ENCODE measurements at regions not wholly inside any gene's neighbourhood (a gene's known extent, or its start where the extent isn't known, plus 50 kb on each side); places are given as distances from the start of the nearest gene placed in this dataset.
"Not testable (repeated sequence)": the region's sequence is repeated elsewhere in the genome, so short reads cannot be mapped to it uniquely, and the experiment has no call there.

DNA sequence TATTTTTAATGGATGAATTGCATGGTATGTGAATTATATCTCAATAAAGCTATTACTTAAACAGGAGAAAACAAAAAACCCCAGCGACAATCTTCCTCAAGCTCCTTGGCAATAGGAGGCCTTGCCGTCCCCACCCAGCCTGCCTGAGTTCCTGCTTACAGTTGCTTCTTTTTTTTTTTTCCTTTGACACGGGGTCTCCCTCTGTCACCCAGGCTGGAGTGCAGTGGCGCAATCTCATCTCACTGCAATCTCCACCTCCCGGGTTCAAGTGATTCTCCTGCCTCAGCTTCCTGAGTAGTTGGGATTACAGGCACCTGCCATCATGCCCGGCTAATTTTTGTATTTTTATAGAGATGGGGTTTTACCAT lies 88.6 kb upstream of the CUX1 start:
- H3K9me3 Mint-ChIP-seq; H3K27ac Mint-ChIP-seq; ATAC-seq; H3K36me3 Mint-ChIP-seq; DNase-seq (ENCODE audit: low spot score in 2 of 2): not testable (repeated sequence)

DNA sequence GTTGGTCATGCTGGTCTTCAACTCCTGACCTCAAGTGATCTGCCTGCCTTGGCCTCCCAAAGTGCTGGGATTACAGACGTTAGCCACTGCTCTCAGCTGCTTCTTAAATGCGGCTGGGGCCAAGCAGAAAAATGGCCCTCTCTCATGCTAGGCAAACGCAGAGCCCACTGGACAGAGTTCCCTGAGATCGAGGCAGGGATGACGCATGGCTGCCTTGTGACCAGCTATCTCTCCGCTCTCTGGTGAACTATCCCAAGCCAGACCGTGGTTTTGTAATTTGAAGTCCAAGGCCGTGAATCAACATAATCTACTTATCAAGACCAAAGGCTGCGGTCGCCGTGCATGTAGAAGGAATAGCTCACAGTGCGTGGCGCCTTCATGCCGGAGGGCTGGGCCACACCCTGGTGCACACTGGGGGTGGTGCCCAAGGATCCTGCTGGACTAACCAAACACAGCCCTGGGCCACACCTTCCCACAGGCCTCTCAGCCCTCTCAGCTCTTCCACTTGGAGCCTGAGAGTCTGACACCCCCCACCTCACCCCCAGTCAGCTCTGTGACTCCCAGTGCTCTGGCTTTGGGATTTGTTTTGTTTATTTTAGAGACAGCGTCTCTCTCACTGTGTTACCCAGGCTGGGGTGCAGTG lies 88.1 kb upstream of the CUX1 start:
- ATAC-seq (no peak), DNase-seq (ENCODE audit: low spot score in 2 of 2) (no peak)
- Mint-ChIP-seq H3K27ac (no peak overlapping the region), H3K36me3 (no peaks in the 10 kb centered on the region), H3K9me3 (no peaks in the 10 kb centered on the region)

DNA sequence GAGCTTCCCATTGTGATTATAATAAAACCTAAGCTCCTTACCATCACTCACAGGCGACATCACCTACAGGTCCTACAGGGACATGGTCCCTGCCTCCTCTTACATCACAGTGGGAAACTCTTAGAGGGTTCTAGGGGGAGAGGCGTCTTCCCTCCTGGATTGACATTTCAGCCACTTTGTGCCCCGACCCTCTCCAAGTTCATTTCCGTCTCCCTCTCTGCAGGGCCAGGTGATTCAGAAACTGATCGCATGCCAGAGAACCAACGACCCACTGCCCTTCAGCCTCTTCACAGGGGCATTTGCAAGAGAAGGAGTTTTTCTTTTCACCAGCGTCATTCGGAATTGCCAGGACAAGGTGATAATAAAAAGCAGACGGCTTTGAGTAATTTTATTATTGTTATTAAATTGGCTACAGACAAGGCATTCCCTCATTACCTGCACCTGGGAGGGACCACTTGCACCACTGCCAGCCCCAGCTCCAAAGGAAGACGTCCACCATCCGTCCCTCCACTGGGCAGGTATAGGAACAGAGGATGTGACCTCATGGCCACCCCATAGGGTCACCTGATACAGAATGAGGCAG lies 85.8 kb upstream of the CUX1 start:
- ATAC-seq = no peak
- no peak overlapping the region for H3K27ac Mint-ChIP-seq

DNA sequence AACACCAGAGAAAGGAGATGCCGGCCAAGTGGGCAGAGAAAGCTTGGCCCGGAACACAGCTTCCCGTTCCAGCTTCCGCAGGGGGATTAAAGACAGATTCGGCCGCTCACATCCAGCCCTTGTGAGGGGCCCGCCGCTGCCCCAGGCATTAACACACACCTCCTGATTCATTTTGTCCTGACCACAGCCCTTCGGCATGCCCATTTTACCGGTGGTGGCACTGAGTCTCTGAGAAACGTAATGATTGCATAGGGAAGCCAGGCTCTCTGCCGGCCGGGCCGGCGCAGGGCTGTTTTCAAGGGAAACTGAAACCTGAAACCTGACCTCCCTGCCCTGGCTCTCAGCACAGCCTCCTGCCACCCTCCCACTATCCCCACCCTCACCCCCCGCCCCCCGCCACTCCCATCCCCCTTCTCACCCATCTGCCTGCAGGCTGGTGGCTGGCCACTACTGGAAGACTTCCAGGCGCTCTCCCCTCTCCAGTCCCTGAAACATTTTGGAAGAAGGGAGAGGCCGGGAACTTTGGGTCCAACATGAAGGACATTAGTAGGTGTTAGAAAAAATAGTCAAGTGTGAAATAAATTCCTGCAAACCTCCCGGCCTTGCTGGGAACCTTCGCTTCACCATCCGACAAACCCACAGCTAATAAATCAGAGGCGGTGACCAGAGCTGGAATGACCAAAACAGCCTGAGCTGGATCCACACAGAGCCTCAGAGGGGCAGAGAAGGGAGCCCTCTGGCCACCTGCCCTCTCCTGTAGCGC lies 83.5 kb upstream of the CUX1 start:
- Mint-ChIP-seq H3K9me3 (no peaks in the 10 kb centered on the region), H3K36me3 (no peaks in the 10 kb centered on the region), H3K27ac (no peak overlapping the region)
- ATAC-seq (no peak), DNase-seq (ENCODE audit: low spot score in 2 of 2) (no peak)

More for the DNA sequence above, 85.8 kb upstream of the CUX1 start:
- Mint-ChIP-seq H3K36me3 (no peaks in the 10 kb centered on the region), H3K9me3 (no peaks in the 10 kb centered on the region)
- DNase-seq (ENCODE audit: low spot score in 2 of 2) = no peak

DNA sequence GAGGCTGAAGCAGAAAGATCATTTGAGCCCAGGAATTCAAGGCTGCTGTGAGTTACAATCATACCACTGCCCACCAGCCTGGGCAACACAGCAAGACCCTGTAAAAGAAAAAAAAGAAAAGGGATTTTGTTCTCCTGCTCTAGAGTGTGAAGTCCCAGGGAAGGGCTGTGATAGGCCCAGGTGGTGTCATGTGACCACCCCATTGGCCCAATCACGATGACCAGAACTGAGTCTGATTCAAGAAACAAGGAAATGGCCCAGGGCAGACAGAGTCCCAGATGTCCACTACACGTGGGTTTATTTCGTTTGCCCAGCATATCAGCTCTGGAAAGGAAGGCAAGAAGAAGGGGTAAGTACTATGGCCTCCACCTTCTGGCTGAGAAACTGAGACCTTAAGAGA lies 81.3 kb upstream of the CUX1 start:
- no peaks in the 10 kb centered on the region for H3K36me3 Mint-ChIP-seq
- H3K9me3 Mint-ChIP-seq = no peaks in the 10 kb centered on the region
- no peak overlapping the region for H3K27ac Mint-ChIP-seq
- DNase-seq (ENCODE audit: low spot score in 2 of 2) = no peak
- peak; percentile 13 to 71 for ATAC-seq

DNA sequence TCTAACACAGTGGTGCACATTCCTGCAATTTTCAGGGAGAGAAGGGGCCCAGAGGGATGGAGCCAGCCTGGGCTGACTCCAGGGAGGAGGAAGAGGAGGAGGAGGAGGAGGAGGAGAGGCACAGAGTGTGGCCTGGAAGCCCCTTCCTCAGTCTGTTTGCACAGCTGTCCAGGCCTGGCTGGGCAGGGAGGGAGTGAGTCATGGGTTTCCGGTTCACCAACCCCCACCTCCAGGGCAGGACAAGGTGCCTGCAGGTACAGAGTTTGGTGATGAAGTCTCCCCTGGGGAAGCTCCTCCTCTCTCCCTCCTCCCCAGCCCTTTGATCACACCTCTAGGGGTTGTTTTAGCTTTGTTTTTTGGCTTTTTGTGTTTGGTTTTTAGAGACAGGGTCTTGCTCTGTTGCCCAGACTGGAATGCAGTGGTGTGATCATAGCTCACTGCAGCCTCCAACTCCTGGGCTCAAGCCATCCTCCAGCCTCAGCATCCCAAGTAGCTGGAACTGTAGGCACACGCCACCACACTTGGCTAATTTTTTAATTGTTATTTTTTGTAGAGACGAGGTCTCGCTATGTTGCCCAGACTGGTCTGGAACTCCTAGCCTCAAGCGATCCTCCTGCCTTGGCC lies 77.5 kb upstream of the CUX1 start:
- ATAC-seq (no peak), DNase-seq (ENCODE audit: low spot score in 2 of 2) (no peak)
- H3K36me3 Mint-ChIP-seq = no peaks in the 10 kb centered on the region
- H3K27ac Mint-ChIP-seq = no peak overlapping the region
- H3K9me3 Mint-ChIP-seq = no peaks in the 10 kb centered on the region

DNA sequence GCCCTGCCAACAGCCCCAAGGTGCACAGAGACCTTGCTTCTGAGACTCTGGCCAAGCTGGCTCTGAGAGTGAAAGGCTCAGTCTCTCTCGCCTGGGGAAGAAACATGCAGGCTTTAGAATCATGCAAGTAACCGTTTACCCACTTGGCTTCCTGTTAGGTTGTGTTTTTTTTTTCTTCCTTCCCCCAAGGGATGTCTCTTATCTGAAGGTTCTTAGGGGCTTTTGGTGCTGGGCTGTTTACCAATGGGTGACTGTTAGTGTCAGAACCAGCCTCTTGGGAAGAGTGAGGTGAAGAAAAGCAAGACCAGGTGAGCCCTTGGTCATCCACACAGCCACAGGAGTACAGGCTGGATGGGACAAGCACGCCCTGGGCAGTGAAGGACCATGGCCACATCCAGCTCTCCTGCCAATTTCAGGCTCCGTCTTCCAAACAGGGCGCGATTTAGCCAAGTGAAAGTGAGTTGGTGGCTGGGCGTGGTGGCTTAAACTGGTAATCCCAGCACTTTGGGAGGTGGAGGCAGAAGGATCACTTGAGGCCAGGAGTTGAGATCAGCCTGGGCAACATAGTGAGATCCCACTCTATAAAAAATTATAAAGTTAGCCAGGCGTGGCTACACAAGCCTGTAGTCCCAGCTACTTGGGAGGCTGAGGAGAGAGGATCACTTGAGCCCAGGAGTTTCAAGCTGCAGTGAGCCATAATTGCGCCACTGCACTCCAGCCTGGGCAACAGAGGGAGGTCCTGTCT lies 76.3 kb upstream of the CUX1 start:
- peak; percentile 9 to 42 for ATAC-seq
- DNase-seq (ENCODE audit: low spot score in 2 of 2) = no peak
- Mint-ChIP-seq H3K9me3 (no peaks in the 10 kb centered on the region), H3K36me3 (no peaks in the 10 kb centered on the region), H3K27ac (peak overlapping the region in 1 of 2 donors; percentile 44)

DNA sequence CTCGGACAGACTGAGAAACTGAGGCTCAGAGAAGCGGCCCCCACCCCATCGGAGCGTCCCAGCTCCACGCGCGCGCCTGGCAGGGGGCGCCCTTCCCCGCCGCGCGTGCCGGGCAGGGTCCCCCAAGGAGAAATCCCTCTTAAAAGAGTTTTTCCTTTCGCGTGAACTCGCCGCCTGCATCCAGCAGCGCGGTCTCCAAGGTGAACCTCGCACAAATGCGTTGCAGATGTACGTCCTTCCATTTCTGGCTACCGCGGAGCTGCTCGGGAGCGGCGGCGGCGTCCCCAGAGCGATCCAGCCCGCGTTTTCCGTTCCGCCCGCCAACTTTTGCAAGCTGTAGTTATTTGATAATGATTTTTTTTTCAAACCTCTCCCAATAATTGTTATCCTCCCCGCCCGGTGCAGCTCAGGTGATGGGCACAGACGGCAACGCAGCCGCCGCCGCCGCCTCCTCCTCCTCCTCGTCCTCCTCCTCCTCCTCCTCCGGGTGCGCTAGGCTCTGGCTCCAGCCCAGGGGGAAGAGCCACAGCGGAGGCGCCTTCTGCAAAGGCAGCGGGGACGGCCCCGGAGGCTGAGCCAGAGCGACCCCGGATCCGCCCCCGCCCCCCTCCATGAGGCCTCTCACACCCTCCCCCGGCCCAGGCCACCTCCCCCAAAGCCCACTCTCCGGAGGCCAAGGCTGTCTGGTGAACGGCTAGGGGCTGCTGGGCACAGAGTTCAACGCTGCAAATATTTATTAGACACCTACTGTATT lies 74.0 kb upstream of the CUX1 start:
- DNase-seq (ENCODE audit: low spot score in 2 of 2) (peak in 1 of 2 donors; percentile 70), ATAC-seq (peak; percentile 41 to 79)
- no peaks in the 10 kb centered on the region for H3K36me3 Mint-ChIP-seq
- H3K27ac Mint-ChIP-seq = no peak overlapping the region
- no peaks in the 10 kb centered on the region for H3K9me3 Mint-ChIP-seq

DNA sequence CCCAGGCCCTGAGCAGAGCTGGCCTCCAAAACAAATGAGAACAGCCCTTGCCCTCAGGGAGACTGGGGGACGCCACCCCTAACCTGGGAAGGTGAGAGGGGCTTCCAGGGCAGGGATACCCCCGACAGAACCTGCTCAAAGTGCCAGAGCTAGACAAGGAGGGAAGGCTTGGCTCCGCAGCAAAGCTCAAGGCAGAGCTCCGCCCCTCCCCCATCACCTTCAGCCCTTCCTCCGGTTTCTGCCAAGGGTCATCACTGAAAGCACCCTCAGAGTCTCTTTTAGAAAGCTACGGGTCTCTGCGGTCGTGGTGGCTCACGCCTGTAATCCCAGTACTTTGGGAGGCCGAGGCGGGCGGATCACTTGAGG lies 73.4 kb upstream of the CUX1 start:
- no peak for ATAC-seq
- Mint-ChIP-seq H3K36me3 (no peaks in the 10 kb centered on the region), H3K27ac (no peak overlapping the region), H3K9me3 (no peaks in the 10 kb centered on the region)
- DNase-seq (ENCODE audit: low spot score in 2 of 2) = no peak

DNA sequence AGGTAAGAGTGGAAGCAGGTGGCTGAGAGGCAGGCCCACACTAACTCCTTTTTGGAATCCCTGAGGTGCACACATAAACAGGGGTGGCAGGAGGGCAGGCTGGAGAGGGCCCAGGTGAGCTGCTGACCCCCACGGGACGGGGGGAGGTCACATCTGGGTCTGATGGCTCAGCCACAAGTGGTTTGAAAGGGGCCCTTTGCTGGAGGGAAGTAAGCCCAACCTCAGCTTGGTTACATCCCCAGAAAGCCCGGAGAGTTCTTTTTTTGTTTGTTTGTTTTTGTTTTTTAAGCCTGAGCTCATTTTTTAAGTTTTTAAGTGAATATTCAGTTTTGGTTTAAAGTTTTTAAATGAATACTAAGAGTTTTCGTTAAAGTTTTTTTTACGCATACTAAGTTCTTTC lies 72.8 kb upstream of the CUX1 start:
- no peak for DNase-seq (ENCODE audit: low spot score in 2 of 2)
- Mint-ChIP-seq H3K9me3 (no peaks in the 10 kb centered on the region), H3K36me3 (no peaks in the 10 kb centered on the region), H3K27ac (no peak overlapping the region)
- ATAC-seq = no peak

DNA sequence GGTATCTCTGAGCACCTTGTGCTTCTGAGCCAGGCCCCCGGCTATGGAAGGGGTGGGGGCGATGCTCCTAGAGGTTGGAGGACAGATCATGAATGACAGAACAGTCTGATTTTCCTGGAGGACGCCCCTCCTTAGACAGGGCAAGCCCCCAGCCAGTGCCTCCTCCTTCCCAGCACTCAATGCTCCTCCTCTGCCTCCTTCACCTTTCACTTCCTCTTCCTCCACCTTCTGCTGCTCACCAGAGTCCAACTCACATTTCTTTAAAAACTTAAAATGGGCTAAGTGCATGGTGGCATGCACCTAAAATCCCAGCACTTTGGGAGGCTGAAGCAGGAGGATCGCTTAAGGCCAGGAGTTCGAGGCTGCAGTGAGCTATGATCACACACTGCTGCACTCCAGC lies 71.1 kb upstream of the CUX1 start:
- ATAC-seq = no peak
- Mint-ChIP-seq H3K36me3 (no peaks in the 10 kb centered on the region), H3K9me3 (no peaks in the 10 kb centered on the region), H3K27ac (no peak overlapping the region)
- DNase-seq (ENCODE audit: low spot score in 2 of 2) = no peak

DNA sequence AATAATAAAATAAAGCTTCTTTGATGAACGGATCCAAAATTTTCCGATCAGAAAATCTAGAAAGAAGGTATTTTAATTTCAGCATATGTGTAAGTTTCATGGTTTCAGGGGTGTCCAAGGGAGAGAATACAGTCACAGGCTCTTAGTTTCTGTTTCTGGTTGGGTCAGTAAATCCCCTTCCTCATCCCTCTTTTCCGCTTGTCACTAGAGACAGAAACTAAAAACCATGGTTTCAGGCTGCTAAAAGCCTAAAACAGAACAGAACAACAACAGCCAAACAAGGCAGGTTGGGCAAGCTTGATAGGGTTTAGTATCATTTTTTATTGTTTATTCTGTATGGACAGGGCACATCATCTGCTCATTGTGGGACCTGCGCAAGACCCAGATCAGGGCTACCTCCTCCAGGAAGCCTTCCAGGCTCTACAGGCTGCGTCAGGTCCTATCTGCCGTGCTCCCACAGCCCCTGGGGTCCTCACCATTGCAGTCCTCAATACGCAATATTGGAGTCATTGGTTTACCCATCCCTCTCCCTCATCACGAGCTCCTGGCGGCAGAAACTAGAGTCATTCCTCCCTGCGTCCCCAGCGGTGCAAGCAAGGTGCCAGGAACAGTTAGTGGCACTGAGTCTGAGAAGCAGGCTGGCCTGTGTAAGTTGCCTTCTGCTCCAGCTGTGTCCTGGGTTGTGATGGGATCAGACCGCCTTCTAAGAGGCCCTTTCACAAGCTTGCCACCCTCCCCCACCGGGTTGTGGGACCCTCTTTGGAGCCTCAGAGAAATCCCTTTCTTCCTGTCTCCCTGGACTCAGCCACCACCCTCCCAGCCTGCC lies 70.2 kb upstream of the CUX1 start:
- H3K9me3 Mint-ChIP-seq = no peaks in the 10 kb centered on the region
- H3K27ac Mint-ChIP-seq = no peak overlapping the region
- DNase-seq (ENCODE audit: low spot score in 2 of 2) = no peak
- ATAC-seq = peak; percentile 19 to 41
- no peaks in the 10 kb centered on the region for H3K36me3 Mint-ChIP-seq

DNA sequence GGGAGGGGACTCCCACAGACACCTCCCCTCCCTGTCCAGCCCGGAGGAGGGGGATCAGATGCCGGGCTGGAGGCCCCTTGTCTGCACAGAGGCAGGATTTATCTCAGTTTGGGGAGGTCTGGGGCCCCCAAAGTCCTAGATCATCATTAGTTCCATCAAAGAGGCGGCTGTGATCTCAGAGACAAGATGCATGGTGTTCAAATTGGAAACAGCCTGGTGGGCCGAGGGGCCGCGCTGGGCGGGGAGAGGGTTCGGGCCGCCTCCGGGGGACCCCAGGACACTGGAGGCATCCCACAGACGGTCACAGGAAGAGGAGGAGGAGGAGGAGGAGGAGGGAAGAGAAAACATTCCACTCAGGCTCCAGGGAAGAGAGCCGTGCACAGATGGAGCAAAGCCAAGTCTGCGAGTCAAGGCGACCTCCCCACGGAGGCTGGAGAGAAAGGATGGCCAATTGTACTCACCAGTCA lies 69.5 kb upstream of the CUX1 start:
- DNase-seq (ENCODE audit: low spot score in 2 of 2) = no peak
- H3K36me3 Mint-ChIP-seq = no peaks in the 10 kb centered on the region
- H3K9me3 Mint-ChIP-seq = no peaks in the 10 kb centered on the region
- H3K27ac Mint-ChIP-seq = no peak overlapping the region
- no peak for ATAC-seq

DNA sequence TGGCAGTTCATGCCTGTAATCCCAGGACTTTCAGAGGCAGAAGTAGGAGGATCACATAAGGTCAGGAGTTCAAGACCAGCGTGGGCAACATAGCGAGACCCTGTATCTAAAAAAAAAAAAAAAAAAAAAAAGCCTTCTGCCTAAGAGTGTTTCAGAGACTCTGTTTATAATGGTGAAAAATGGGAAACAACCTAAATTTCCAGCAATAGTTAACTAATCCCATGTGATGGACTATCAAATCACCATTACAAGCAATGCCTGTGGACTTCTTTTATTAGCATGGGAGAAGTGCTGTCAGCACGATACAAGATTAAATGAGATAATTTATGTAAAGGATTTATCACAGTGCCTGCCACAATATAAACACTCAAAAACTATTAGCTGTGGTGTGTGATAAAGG lies 67.5 kb upstream of the CUX1 start:
- H3K9me3 Mint-ChIP-seq = no peaks in the 10 kb centered on the region
- no peaks in the 10 kb centered on the region for H3K36me3 Mint-ChIP-seq
- no peak for ATAC-seq
- no peak overlapping the region for H3K27ac Mint-ChIP-seq
- DNase-seq (ENCODE audit: low spot score in 2 of 2) = no peak

DNA sequence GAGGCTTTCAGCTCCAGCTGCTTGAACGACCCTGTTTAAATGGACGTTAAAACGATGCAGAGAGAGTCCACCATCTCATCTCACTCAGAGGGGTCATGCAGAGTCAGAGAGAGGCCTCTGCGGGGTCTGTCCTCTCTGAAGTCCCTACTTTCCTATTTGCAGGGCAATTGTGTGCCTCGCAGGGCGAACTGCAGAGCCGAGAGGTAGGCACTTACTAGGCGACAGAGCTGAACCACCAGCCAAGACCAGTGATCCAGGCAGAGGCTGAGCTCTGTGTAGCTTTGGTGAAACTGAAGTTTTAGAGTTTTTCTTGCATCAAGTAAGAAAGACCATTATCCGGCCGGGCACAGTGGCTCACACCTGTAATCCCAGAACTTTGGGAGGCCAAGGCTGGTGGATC lies 64.1 kb upstream of the CUX1 start:
- Mint-ChIP-seq H3K27ac (peak overlapping the region in 1 of 2 donors; percentile 77), H3K36me3 (no peaks in the 10 kb centered on the region), H3K9me3 (no peaks in the 10 kb centered on the region)
- DNase-seq (ENCODE audit: low spot score in 2 of 2) (no peak), ATAC-seq (no peak)
